Parathyroid adenoma (tissue), 2 donors: ENCODE measurements at regions not wholly inside any gene's neighbourhood (a gene's known extent, or its start where the extent isn't known, plus 50 kb on each side); places are given as distances from the start of the nearest gene placed in this dataset.

Experiments
- H2AFZ ChIP-seq: fragments of 300-600 bp; sonication (generic); one replicate; pipeline ENCODE4 v1.7.0; 2017; ENCODE audit warnings: antibody characterized with exemption, mild to moderate bottlenecking
- H3K27ac ChIP-seq: fragments of 300-600 bp; sonication (generic); one replicate; pipeline ENCODE4 v1.7.0; 2017
- H3K27me3 ChIP-seq: fragments of 300-600 bp; sonication (generic); one replicate; pipeline ENCODE4 v1.7.0; 2017; ENCODE audit warnings: low read length; ENCODE audit not compliant: control insufficient read depth, insufficient read depth
- H3K36me3 ChIP-seq: fragments of 300-600 bp; sonication (generic); one replicate; pipeline ENCODE4 v1.7.0; 2017; ENCODE audit warnings: low read length; ENCODE audit not compliant: control insufficient read depth, insufficient read depth
- H3K4me1 ChIP-seq: fragments of 300-600 bp; sonication (generic); one replicate; pipeline ENCODE4 v1.7.0; 2017; ENCODE audit warnings: control low read depth
- H3K4me2 ChIP-seq: fragments of 300-600 bp; sonication (generic); one replicate; pipeline ENCODE4 v1.7.0; 2017; ENCODE audit warnings: low read length
- H3K4me3 ChIP-seq: fragments of 300-600 bp; sonication (generic); one replicate; pipeline ENCODE4 v1.7.0; 2017; ENCODE audit warnings: low read depth, low read length
- H3K79me2 ChIP-seq: fragments of 300-600 bp; sonication (generic); one replicate; pipeline ENCODE4 v1.7.0; 2017; ENCODE audit warnings: control low read depth
- H3K9ac ChIP-seq: fragments of 300-600 bp; sonication (generic); one replicate; pipeline ENCODE4 v1.7.0; 2017; ENCODE audit warnings: mild to moderate bottlenecking
- H3K9me3 ChIP-seq: fragments of 300-600 bp; sonication (generic); one replicate; pipeline ENCODE4 v1.7.0; 2017; ENCODE audit warnings: low read length; ENCODE audit not compliant: control insufficient read depth
- CTCF ChIP-seq: fragments of 300-600 bp; sonication (generic); IDR thresholded peaks from one replicate; pipeline ENCODE4 v1.7.0; 2017; ENCODE audit warnings: antibody characterized with exemption, mild to moderate bottlenecking
- donor health status: primary hyperparathyroidism.

DNA sequence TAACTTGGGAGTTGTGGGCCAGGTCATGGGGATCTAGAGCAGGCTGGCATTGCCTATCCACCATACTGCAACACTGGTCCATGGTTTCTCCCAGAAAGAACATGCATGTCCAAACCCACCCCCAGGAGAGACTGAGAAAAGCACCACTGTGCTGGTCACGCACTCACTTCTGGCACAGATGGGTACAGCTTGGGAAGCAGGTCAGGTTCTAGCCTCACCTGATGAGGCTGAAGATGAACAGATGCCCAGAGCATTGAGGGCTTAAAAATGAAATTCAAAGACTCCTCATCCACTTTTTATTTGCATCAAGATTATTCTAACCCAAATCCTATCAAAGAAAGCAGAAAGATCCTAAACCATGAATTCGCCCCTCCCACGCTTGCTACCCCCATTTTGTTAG, 125.9 kb upstream of the RAI2 start:
- Histone ChIP-seq H3K27ac (no peak overlapping the region), H3K4me2 (no peak overlapping the region), H3K4me1 (no peaks in the 10 kb centered on the region), H3K9me3 (no peaks in the 10 kb centered on the region), H3K9ac (no peak overlapping the region), H3K79me2 (no peaks in the 10 kb centered on the region), H2AFZ (no peak overlapping the region), H3K36me3 (no peaks in the 10 kb centered on the region), H3K27me3 (no peaks in the 10 kb centered on the region), H3K4me3 (no peak overlapping the region)
- no peak for TF ChIP-seq CTCF

GRCh38 chrX:17986440-17986839, 125.3 kb upstream of the RAI2 start:
- Histone ChIP-seq H3K9me3 (no peaks in the 10 kb centered on the region), H3K27ac (no peak overlapping the region), H3K4me1 (no peaks in the 10 kb centered on the region), H3K9ac (no peak overlapping the region), H2AFZ (no peak overlapping the region), H3K36me3 (no peaks in the 10 kb centered on the region), H3K4me2 (no peak overlapping the region), H3K4me3 (no peak overlapping the region), H3K27me3 (no peaks in the 10 kb centered on the region), H3K79me2 (no peaks in the 10 kb centered on the region)
- TF ChIP-seq CTCF, result no peak

DNA sequence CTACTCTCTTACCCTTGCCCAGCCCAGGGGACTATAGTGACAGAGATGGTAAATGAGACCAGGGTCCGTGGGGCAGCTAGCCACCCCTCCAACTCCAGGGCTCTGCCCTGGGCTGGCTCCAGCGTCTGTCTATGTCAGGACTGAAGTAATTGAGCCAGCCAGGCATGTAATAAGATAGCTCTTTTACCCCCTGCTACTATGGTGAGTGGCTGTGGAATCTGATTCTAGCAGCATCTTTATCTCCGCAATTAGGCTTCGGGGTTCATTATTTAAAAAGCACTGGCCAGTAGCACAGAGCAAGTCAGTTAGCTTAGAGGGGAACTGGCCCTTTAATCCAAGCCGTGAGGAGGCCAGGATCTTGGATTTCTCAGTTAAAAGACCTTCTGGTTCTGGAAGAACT, 123.3 kb upstream of the RAI2 start:
- no peaks in the 10 kb centered on the region for H3K36me3 ChIP-seq
- no peak overlapping the region for H3K4me3 ChIP-seq
- no peaks in the 10 kb centered on the region for H3K9me3 ChIP-seq
- no peaks in the 10 kb centered on the region for H3K79me2 ChIP-seq
- no peak for TF ChIP-seq CTCF
- no peak overlapping the region for H3K27ac ChIP-seq
- no peak overlapping the region for H2AFZ ChIP-seq
- no peak overlapping the region for H3K4me2 ChIP-seq
- H3K9ac ChIP-seq, result no peak overlapping the region
- no peaks in the 10 kb centered on the region for H3K27me3 ChIP-seq
- no peaks in the 10 kb centered on the region for H3K4me1 ChIP-seq

DNA sequence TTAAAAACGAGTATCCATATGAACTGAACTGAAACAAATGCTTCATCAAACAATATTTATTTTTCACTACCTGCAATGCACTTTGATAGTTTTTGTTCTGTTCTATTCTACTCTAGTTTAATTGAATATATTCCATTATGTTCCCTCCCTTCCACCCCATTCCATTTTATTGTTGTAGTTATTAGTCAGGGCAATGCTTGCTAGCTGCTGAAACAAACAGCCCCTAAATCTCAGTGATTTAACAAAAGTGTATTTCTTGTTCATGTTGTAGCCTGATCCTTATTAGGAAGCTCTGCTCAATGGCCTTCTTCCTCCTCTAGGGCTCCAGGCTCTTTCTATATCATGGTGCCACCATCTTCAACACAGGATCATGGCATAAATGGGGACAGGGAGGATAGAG, 122.3 kb upstream of the RAI2 start:
- H3K4me2 ChIP-seq, result no peak overlapping the region
- no peak for TF ChIP-seq CTCF
- H3K4me1 ChIP-seq, result no peaks in the 10 kb centered on the region
- H3K79me2 ChIP-seq, result no peaks in the 10 kb centered on the region
- no peaks in the 10 kb centered on the region for H3K27me3 ChIP-seq
- no peaks in the 10 kb centered on the region for H3K36me3 ChIP-seq
- no peak overlapping the region for H2AFZ ChIP-seq
- H3K4me3 ChIP-seq, result no peak overlapping the region
- no peak overlapping the region for H3K9ac ChIP-seq
- H3K9me3 ChIP-seq, result no peaks in the 10 kb centered on the region
- no peak overlapping the region for H3K27ac ChIP-seq

- H3K9me3 ChIP-seq, result no peaks in the 10 kb centered on the region
- no peaks in the 10 kb centered on the region for H3K27me3 ChIP-seq
- H3K4me3 ChIP-seq, result no peak overlapping the region
- H2AFZ ChIP-seq, result no peak overlapping the region
- no peaks in the 10 kb centered on the region for H3K36me3 ChIP-seq
- H3K27ac ChIP-seq, result no peak overlapping the region
- H3K9ac ChIP-seq, result no peak overlapping the region
- no peak overlapping the region for H3K4me2 ChIP-seq
- TF ChIP-seq CTCF, result no peak
- H3K79me2 ChIP-seq, result no peaks in the 10 kb centered on the region
- H3K4me1 ChIP-seq, result no peaks in the 10 kb centered on the region
Observed at GRCh38 chrX:17977696-17978095, 116.6 kb upstream of the RAI2 start.
